ENCODE measurements at regions not wholly inside any gene's neighbourhood (a gene's known extent, or its start where the extent isn't known, plus 50 kb on each side); places are given as distances from the start of the nearest gene placed in this dataset.

GRCh38 chr6:102742754-102743356 is 1349.3 kb downstream of the GRIK2 start:
- no peak for TF ChIP-seq POLR2A (IDR thresholded peaks at IDR 0.05)
- TF ChIP-seq, protein P1, sequence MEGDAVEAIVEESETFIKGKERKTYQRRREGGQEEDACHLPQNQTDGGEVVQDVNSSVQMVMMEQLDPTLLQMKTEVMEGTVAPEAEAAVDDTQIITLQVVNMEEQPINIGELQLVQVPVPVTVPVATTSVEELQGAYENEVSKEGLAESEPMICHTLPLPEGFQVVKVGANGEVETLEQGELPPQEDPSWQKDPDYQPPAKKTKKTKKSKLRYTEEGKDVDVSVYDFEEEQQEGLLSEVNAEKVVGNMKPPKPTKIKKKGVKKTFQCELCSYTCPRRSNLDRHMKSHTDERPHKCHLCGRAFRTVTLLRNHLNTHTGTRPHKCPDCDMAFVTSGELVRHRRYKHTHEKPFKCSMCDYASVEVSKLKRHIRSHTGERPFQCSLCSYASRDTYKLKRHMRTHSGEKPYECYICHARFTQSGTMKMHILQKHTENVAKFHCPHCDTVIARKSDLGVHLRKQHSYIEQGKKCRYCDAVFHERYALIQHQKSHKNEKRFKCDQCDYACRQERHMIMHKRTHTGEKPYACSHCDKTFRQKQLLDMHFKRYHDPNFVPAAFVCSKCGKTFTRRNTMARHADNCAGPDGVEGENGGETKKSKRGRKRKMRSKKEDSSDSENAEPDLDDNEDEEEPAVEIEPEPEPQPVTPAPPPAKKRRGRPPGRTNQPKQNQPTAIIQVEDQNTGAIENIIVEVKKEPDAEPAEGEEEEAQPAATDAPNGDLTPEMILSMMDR (IDR thresholded peaks at IDR 0.05) = no peak
- TF ChIP-seq POLR2AphosphoS5 (IDR thresholded peaks at IDR 0.05) = no peak
